Peyer's patch (tissue), 4 donors: ENCODE measurements at regions not wholly inside any gene's neighbourhood (a gene's known extent, or its start where the extent isn't known, plus 50 kb on each side); places are given as distances from the start of the nearest gene placed in this dataset.

Source experiments
- CTCF ChIP-seq, 6 experiments: fragments of 450-650 bp in 4 of 6; fragments of 200-600 bp in 2 of 6; sonication (generic) in 1 of 6; IDR thresholded peaks; one replicate each; pipeline ENCODE4 v1.5.1; 2017 to 2019; ENCODE audit warnings: antibody characterized with exemption in 6 of 6, mild to moderate bottlenecking in 3 of 6, moderate library complexity in 1 of 6
- POLR2A ChIP-seq, 2 donors: fragments of 450-650 bp; IDR thresholded peaks; one replicate each; pipeline ENCODE4 v1.5.1; 2017; ENCODE audit warnings: antibody characterized with exemption in 2 of 2, mild to moderate bottlenecking in 2 of 2, moderate library complexity in 2 of 2

DNA sequence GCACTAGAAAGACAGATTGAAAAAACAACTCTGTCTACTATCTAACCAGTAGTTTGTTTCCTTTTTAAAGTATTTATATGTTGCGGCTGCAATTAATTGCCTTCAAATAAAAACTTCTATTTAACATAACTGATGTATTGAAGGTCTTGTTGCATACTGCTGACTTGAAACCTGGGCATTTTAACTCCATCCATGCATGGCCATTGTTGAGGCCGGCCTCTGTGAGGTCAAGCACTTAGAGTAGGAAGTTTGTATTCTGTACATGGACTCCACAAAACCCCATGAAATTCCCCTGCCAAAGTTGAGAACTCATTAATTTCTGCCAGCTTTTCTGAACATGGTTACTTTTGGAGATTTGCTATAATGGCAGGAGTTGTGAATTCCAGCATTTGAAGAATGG lies 150.6 kb downstream of the GAS1 start:
- no peak for TF ChIP-seq CTCF (IDR thresholded peaks at IDR 0.05)
- no peak for TF ChIP-seq POLR2A (IDR thresholded peaks at IDR 0.05)
